ENCODE measurements at regions not wholly inside any gene's neighbourhood (a gene's known extent, or its start where the extent isn't known, plus 50 kb on each side); places are given as distances from the start of the nearest gene placed in this dataset.
A peak's percentile ranks its signal among the peaks of the same experiment; 100 is the strongest.

GRCh38 chr22:22403771-22404170, 104.8 kb downstream of the ZNF280B start:
- POLR2A ChIA-PET, result no interaction called here
- CTCF ChIA-PET, result interaction anchor here (0.8 to 3.7 kb wide), 2 partner anchors 19 to 82 kb away, joined by 3 to 15 read pairs; no protein-coding TSS in a partner anchor
- peaks cover 100% of the 10 kb centered on the region for H3K27me3 Mint-ChIP-seq (ENCODE audit: low read depth)

More at GRCh38 chr22:22403771-22404170, 104.8 kb downstream of the ZNF280B start:
- TF ChIP-seq NFE2L1 (CRISPR knock-in tag; IDR thresholded peaks at IDR 0.05) (no peak), JUN (CRISPR knock-in tag; IDR thresholded peaks at IDR 0.05) (no peak), ZBTB21 (CRISPR knock-in tag; IDR thresholded peaks at IDR 0.05; ENCODE audit: borderline replicate concordance) (no peak), ZNF317 (CRISPR knock-in tag; IDR thresholded peaks at IDR 0.05; ENCODE audit: borderline replicate concordance, low read depth) (no peak), CREM (CRISPR knock-in tag; IDR thresholded peaks at IDR 0.05) (no peak), ZMAT4 (CRISPR knock-in tag; IDR thresholded peaks at IDR 0.05) (no peak), USF2 (CRISPR knock-in tag; IDR thresholded peaks at IDR 0.05) (no peak), MAX (CRISPR knock-in tag; IDR thresholded peaks at IDR 0.05) (no peak), ZNF232 (CRISPR knock-in tag; IDR thresholded peaks at IDR 0.05) (no peak), IRF2 (CRISPR knock-in tag; IDR thresholded peaks at IDR 0.05; ENCODE audit: borderline replicate concordance, low read depth) (no peak), NR3C1 (CRISPR knock-in tag; conservative IDR thresholded peaks at IDR 0.05; ENCODE audit: low read depth) (no peak), HMGXB4 (CRISPR knock-in tag; IDR thresholded peaks at IDR 0.05) (no peak), TEAD1 (CRISPR knock-in tag; IDR thresholded peaks at IDR 0.05) (no peak), AFF4 (CRISPR knock-in tag; IDR thresholded peaks at IDR 0.05; ENCODE audit: borderline replicate concordance) (no peak), CBFB (CRISPR knock-in tag; IDR thresholded peaks at IDR 0.05; ENCODE audit: low read depth) (no peak), STAT6 (CRISPR knock-in tag; conservative IDR thresholded peaks at IDR 0.05; ENCODE audit: low read depth) (no peak), ATF3 (CRISPR knock-in tag; conservative IDR thresholded peaks at IDR 0.05) (no peak), ATF6 (CRISPR knock-in tag; IDR thresholded peaks at IDR 0.05) (no peak), ZNF219 (CRISPR knock-in tag; IDR thresholded peaks at IDR 0.05; ENCODE audit: borderline replicate concordance) (no peak)
- no peaks in the 10 kb centered on the region for H3K4me1 Mint-ChIP-seq
- no peaks in the 10 kb centered on the region for H3K36me3 Mint-ChIP-seq
- H3K27ac Mint-ChIP-seq, result no peak overlapping the region
- no peak overlapping the region for H3K4me3 Mint-ChIP-seq
- ATAC-seq, result peak; percentile 68
- H3K9me3 Mint-ChIP-seq, result no peaks in the 10 kb centered on the region
- DNase-seq (ENCODE audit: low spot score), result no peak
